Caki2 (cell line): ENCODE measurements at regions not wholly inside any gene's neighbourhood (a gene's known extent, or its start where the extent isn't known, plus 50 kb on each side); places are given as distances from the start of the nearest gene placed in this dataset.

Experiments
- DNase-seq: peaks from one replicate; pipeline ENCODE4 v3.0.0-alpha.2; 2015; ENCODE audit warnings: low read depth
- in situ Hi-C: cut with HindIII; loops from 2 replicates; pipeline ENCODE4 v1.10.0; 2016; ENCODE audit warnings: low sequenced_read_pairs, low pct_unique_long_range_greater_than_20kb, mixed read lengths

GRCh38 chr12:18207266-18207665, 54.1 kb upstream of the PIK3C2G start:
- in situ Hi-C loops, result no loop called here
- no peak for DNase-seq

DNA sequence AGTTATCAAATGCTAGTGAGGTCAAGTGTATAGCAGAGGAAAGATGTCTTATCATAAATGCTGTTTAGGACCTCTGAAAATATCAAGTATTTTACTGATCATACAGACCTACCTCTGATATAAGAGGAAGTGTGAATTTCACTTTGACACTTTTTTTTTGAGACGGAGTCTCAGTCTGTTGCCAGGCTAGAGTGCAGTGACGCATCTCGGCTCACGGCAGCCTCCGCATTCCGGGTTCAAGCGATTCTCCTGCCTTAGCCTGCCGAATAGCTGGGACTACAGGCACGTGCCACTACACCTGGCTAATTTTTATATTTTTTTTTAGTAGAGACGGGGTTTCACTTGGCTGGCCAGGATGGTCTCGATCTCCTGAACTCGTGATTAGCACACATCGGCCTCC, 55.1 kb upstream of the PIK3C2G start:
- in situ Hi-C loops, result no loop called here
- no peak for DNase-seq

GRCh38 chr12:18204053-18204452, 57.3 kb upstream of the PIK3C2G start:
- in situ Hi-C loops, result no loop called here
- DNase-seq, result no peak

DNA sequence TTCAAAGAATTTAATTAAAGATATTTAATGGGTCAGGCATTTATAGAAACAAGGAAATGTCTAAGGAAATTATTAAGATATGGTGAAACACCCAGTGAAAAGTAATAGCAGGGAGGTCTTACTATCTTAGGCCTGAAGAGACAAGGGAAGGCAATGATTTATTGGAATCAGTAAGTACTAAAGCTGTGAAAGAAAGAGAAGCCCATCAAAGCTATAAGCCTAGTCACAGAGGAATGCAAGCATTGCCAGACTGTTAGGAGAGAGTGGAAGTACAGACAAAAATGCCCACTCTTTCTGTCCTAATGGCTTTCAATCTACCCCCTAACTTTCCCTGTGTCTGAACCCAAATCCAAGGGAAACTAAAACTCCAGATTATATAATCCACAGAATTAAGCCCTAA, 69.2 kb upstream of the PIK3C2G start:
- no peak for DNase-seq
- in situ Hi-C loops, result no loop called here

DNA sequence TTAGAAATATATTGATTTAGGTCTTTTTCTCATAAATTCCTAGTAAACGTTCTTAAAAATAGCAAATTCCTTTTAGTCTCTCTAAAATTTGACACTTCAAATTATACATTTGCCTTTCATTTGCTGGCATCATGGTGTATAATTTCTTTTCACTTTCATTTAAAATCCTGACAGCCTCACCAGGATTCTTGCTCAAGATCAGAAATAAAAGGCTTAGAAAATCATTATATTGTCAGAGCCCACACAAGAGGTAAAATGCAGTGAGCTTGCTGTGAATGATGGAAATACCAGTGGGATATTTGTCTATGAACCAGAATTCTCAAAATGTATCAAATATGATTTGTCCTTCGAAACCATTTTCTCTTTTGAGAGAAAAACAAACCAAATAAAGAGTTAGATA, 78.2 kb upstream of the PIK3C2G start:
- in situ Hi-C loops, result no loop called here

DNA sequence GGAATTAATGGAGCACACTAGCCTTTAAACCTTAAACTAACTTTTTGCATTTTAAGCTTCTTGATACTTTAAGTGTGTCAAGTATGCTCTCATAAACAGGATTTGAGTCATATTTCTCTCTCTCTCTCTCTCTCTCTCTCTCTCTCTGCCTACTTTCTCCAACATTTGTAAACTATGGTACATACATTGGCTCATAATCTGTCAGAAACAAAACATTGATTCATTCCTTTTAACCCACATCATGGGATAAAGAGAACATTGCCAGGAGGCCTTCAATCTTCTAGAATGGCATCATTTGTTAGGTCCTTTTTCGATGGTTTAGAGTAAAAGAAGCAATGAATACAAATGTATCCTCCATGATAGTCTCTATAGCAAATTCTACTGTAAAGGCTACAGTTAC, 81.6 kb upstream of the RERGL start:
- no peak for DNase-seq
- in situ Hi-C loops, result no loop called here

More for the DNA sequence above, 78.2 kb upstream of the PIK3C2G start:
- DNase-seq, result no peak

DNA sequence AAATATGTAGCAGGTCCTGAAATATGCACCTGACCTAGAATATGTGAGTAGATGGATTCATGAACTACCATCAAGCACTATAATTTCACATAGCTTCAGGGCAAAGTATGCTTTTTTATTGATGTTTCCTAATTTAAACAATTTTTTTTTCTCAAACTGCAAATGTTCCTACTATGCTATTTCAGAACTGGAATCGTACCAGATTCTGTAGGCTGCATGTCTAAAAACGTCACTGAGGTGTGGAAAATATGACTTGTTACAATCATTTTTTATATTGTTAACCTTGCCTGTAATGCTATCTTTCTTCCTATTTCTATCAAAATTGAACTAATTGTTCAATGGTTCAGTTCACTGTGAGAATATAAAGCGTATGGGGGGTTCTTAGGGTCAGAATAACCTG, 78.0 kb upstream of the RERGL start:
- in situ Hi-C loops, result no loop called here
- no peak for DNase-seq

DNA sequence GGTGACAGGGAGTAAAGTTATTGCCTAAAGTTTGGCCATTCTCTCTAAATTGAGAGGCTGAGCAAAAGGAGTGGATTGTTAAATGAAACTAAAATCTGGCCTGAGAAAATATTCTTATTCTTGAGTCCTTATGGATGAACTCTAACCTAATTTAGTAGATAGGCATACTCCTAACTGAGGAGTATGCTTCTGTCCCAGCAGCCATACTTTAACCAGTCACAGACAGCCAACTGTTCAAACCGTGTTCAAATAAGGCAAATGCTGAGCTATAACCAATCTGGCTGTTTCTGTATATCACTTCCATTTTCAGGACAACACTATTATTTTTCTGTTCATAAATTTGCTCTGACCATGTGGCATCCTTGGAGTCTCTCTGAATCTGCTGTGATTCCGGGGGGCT, 75.9 kb upstream of the RERGL start:
- in situ Hi-C loops, result no loop called here
- DNase-seq, result no peak

- peak; percentile 95 for DNase-seq
- in situ Hi-C loops, result no loop called here
Measured at GRCh38 chr12:18165422-18165871, 75.5 kb upstream of the RERGL start.

DNA sequence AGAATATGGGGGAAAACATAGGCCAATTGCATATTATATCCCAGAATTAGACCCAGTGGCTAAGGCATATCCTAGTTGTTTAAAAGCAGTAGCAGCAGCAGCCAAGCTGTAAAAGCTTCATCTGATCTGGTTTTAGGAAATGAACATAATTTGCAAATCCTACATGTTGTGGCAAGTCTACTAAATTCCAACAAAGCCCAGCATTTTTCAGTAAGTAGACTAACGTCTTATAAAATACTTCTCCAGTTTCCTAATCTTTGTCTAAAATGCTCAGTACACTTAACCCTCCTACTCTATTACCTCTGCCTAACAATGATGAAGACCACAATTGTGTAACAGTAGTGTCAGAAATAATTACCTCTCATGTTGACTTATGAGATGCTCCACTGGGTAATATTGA, 70.9 kb upstream of the RERGL start:
- in situ Hi-C loops, result no loop called here
- no peak for DNase-seq

- DNase-seq, result no peak
- in situ Hi-C loops, result no loop called here
Measured at GRCh38 chr12:18158774-18159557, 69.0 kb upstream of the RERGL start.

GRCh38 chr12:18153826-18154225, 63.8 kb upstream of the RERGL start:
- in situ Hi-C loops, result no loop called here
- DNase-seq, result no peak

GRCh38 chr12:18151036-18151435, 61.0 kb upstream of the RERGL start:
- no peak for DNase-seq
- in situ Hi-C loops, result no loop called here

GRCh38 chr12:18148961-18149360, 59.0 kb upstream of the RERGL start:
- DNase-seq, result no peak
- in situ Hi-C loops, result no loop called here

DNA sequence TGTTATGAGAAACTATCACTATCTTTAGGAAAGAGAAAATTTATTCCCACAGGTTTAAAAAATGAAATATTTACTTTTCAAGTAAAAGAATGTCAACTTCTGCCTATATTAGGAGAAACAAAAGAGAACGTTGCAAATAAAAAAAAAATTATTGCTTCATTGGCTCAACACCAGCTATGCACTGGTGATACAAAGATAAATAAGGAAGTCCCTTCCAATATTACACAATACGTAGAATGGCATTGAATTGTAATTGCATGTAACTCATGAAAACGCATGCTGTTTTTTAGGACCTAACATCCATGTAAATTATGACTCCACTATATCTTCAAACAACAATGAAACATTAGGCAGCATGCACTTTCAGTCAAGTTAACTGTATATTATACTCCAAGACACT, 56.4 kb upstream of the RERGL start:
- DNase-seq, result peak; percentile 26
- in situ Hi-C loops, result no loop called here

DNA sequence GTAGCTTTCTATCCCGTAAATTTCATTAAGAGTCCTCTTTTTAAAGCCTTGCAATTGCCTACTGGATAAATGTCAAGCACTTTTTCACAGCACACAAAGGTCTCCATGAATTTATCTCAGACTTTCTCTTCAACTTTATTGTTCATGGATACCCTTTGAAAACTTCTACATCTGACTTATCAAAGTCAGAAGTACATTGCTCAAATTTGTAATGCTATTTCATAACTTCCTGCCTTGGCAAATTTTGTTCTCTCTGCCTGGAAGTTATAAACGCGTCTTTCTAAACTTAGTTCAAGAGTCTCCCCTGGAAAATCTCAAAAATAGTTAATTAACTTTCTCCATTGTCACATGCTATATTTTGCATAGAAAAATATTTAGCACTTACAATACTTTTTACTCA, 55.9 kb upstream of the RERGL start:
- in situ Hi-C loops, result no loop called here

GRCh38 chr12:18141048-18141982, 51.3 kb upstream of the RERGL start:
- peak; percentile 82 for DNase-seq

More for the DNA sequence above, 55.9 kb upstream of the RERGL start:
- DNase-seq, result no peak

DNA sequence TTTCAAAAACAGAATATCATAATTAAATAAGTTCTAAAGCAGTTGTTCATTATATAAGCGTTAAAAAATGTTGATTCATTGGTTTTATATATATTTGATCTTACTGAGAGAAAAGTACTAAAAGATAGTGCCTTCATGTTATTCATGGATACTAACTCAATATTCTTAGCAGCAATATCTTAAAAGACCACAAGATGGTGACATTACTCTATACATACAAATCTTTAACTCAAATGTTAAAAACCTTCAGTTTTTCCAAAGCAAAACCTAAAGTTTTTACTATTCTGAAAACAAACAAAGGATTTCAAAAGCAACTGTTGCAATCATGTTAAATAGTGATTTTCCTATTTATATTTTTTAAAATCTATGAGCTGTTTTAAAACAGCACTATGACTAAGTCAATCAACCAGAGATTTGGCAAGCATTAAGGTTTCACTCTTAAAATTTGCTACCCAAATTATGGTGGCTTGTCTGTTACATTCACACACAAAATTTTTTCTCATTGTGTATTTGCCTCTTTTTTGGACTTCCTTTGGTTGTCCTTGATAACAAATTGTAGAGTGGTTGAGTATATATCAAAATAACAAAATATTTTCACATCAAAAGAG, 50.1 kb upstream of the RERGL start:
- DNase-seq, result peak; percentile 20
- in situ Hi-C loops, result no loop called here

More at GRCh38 chr12:18141048-18141982, 51.3 kb upstream of the RERGL start:
- in situ Hi-C loops, result no loop called here
